PC-9 (cell line): ENCODE measurements at regions not wholly inside any gene's neighbourhood (a gene's known extent, or its start where the extent isn't known, plus 50 kb on each side); places are given as distances from the start of the nearest gene placed in this dataset.

Source experiments
- BruUV-seq: library from RNA; stranded (reverse); fragments of 400-500 nt; replicated peaks from 2 replicates; lab custom pipeline; 2021; lab: Mats Ljungman, UMichigan
- CTCF ChIA-PET: fragments of 300-600 bp; sonication (Branson Sonifier 250); formaldehyde crosslinking; loops from one replicate; lab custom pipeline; 2022; ENCODE audit warnings: antibody characterized with exemption; lab: Charles Lee
- POLR2A ChIA-PET: fragments of 300-600 bp; sonication (Branson Sonifier 250); formaldehyde crosslinking; loops from one replicate; lab custom pipeline; 2022; ENCODE audit warnings: antibody characterized with exemption; ENCODE audit not compliant: unreplicated experiment; lab: Charles Lee
- DNase-seq, 2 experiments: peaks; one replicate each; pipeline versions ENCODE4 v3.0.0 to v3.0.0-alpha.2; 2015 to 2022; ENCODE audit warnings: mixed read lengths in 1 of 2
- H2AFZ ChIP-seq: fragments of 200-600 bp; sonication (generic); 2 replicates; pipeline ENCODE4 v1.8.1; 2017; ENCODE audit warnings: antibody characterized with exemption
- H3F3A ChIP-seq: fragments of 200-600 bp; sonication (generic); 2 replicates; pipeline ENCODE4 v1.8.1; 2017; ENCODE audit warnings: antibody characterized with exemption, mild to moderate bottlenecking, low read depth; ENCODE audit not compliant: insufficient read depth
- H3K27ac ChIP-seq: fragments of 200-600 bp; sonication (generic); 2 replicates; pipeline ENCODE4 v1.6.1; 2016; ENCODE audit warnings: mixed run types
- H3K27me3 ChIP-seq: fragments of 200-600 bp; sonication (generic); 2 replicates; pipeline ENCODE4 v1.6.1; 2016; ENCODE audit warnings: low read depth, mixed run types; ENCODE audit not compliant: insufficient read depth
- H3K36me3 ChIP-seq: fragments of 200-600 bp; sonication (generic); 2 replicates; pipeline ENCODE4 v1.6.1; 2016; ENCODE audit warnings: low read depth, mixed run types
- H3K4me1 ChIP-seq: fragments of 200-600 bp; sonication (generic); replicated peaks from 2 replicates; pipeline ENCODE4 v1.6.1; 2016; ENCODE audit warnings: mixed run types; ENCODE audit not compliant: insufficient read depth
- H3K4me2 ChIP-seq: fragments of 200-600 bp; sonication (generic); 2 replicates; pipeline ENCODE4 v1.6.1; 2017; ENCODE audit warnings: mixed run types
- H3K4me3 ChIP-seq: fragments of 200-600 bp; sonication (generic); 2 replicates; pipeline ENCODE4 v1.6.1; 2016; ENCODE audit warnings: mixed run types
- H3K79me2 ChIP-seq: fragments of 200-600 bp; sonication (generic); 2 replicates; pipeline ENCODE4 v1.6.1; 2017; ENCODE audit warnings: low read depth, mixed run types
- H3K9me2 ChIP-seq: fragments of 200-600 bp; sonication (generic); 2 replicates; pipeline ENCODE4 v1.8.1; 2017; ENCODE audit warnings: mild to moderate bottlenecking; ENCODE audit not compliant: insufficient read depth
- H3K9me3 ChIP-seq: fragments of 200-600 bp; sonication (generic); 2 replicates; pipeline ENCODE4 v1.8.1; 2016; ENCODE audit warnings: low read depth; ENCODE audit not compliant: insufficient read depth
- H4K20me1 ChIP-seq: fragments of 200-600 bp; sonication (generic); 2 replicates; pipeline ENCODE4 v1.8.1; 2017; ENCODE audit not compliant: insufficient read depth
- CTCF ChIP-seq: fragments of 200-600 bp; sonication (generic); conservative IDR thresholded peaks from 2 replicates; pipeline ENCODE4 v1.6.1; 2017; ENCODE audit warnings: mixed run types, antibody characterized with exemption, mild to moderate bottlenecking, moderate library complexity
- EZH2 ChIP-seq: fragments of 200-600 bp; sonication (generic); IDR thresholded peaks from 2 replicates; pipeline ENCODE4 v1.8.0; 2017; ENCODE audit warnings: antibody characterized with exemption, low read depth
- intact Hi-C: fragments of 100-400 bp; cut with micrococcal nuclease; formaldehyde crosslinking; loops from one replicate; pipeline ENCODE4 v1.10.0; 2022; ENCODE audit not compliant: unreplicated experiment

- no peak for DNase-seq
- intact Hi-C loops, result no loop called here
- Histone ChIP-seq H3K9me2 (no peaks in the 10 kb centered on the region), H3K4me1 (no peaks in the 10 kb centered on the region), H3K4me2 (no peak overlapping the region), H4K20me1 (no peaks in the 10 kb centered on the region), H2AFZ (no peak overlapping the region), H3F3A (no peaks in the 10 kb centered on the region), H3K27me3 (no peaks in the 10 kb centered on the region), H3K4me3 (no peak overlapping the region), H3K36me3 (no peaks in the 10 kb centered on the region), H3K27ac (no peak overlapping the region), H3K79me2 (no peaks in the 10 kb centered on the region), H3K9me3 (no peaks in the 10 kb centered on the region)
- POLR2A ChIA-PET, result no interaction called here
- CTCF ChIA-PET, result no interaction called here
- BruUV-seq, result no TSS peak
- TF ChIP-seq EZH2, result no peak
These were observed 425.8 kb upstream of the CDH5 start for GRCh38 chr16:65940711-65941110.

- TF ChIP-seq CTCF (no peak), EZH2 (no peak)
- BruUV-seq, result no TSS peak
- Histone ChIP-seq H3K27me3 (no peaks in the 10 kb centered on the region), H2AFZ (no peak overlapping the region), H3K9me3 (no peaks in the 10 kb centered on the region), H3K79me2 (no peaks in the 10 kb centered on the region), H3K4me2 (no peak overlapping the region), H3K27ac (no peak overlapping the region), H4K20me1 (no peaks in the 10 kb centered on the region), H3K36me3 (no peaks in the 10 kb centered on the region), H3K9me2 (no peaks in the 10 kb centered on the region), H3F3A (no peaks in the 10 kb centered on the region), H3K4me1 (no peaks in the 10 kb centered on the region), H3K4me3 (no peak overlapping the region)
- POLR2A ChIA-PET, result no interaction called here
- intact Hi-C loops, result no loop called here
- no peak for DNase-seq
- CTCF ChIA-PET, result no interaction called here
These were observed 428.4 kb upstream of the CDH5 start for GRCh38 chr16:65938083-65938482.

- POLR2A ChIA-PET, result no interaction called here
These were observed 429.0 kb upstream of the CDH5 start for GRCh38 chr16:65937455-65937854.

More at GRCh38 chr16:65937455-65937854, 429.0 kb upstream of the CDH5 start:
- intact Hi-C loops, result no loop called here
- DNase-seq, result no peak
- Histone ChIP-seq H3K4me1 (no peaks in the 10 kb centered on the region), H3F3A (no peaks in the 10 kb centered on the region), H3K9me3 (no peaks in the 10 kb centered on the region), H3K4me3 (no peak overlapping the region), H3K27ac (no peak overlapping the region), H3K36me3 (no peaks in the 10 kb centered on the region), H3K79me2 (no peaks in the 10 kb centered on the region), H3K27me3 (no peaks in the 10 kb centered on the region), H4K20me1 (no peaks in the 10 kb centered on the region), H2AFZ (no peak overlapping the region), H3K9me2 (no peaks in the 10 kb centered on the region), H3K4me2 (no peak overlapping the region)
- no peak for TF ChIP-seq EZH2
- no peak for TF ChIP-seq CTCF
- BruUV-seq, result no TSS peak
- CTCF ChIA-PET, result no interaction called here
